ENCODE measurements at regions not wholly inside any gene's neighbourhood (a gene's known extent, or its start where the extent isn't known, plus 50 kb on each side); places are given as distances from the start of the nearest gene placed in this dataset.

DNA sequence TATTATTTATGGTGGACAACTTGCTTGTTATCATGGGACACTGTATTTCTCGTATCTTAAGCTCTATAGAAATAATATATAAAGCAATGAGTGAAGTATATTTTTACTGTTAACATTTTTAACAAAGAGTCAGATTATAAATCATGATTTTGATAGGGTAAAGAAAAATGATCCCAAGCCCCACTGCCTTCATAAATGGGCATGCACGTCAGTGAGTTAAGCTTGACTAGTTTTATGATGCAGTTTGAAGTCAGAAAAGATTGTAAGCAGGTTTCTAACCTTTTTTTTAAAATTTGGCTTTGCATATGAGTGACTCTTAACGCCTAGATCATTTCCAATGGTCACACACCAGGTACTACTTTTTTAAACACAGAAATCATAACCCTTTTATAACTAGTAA is 152.8 kb downstream of the GNAT3 start:
- in situ Hi-C loops (cut with MboI; ENCODE audit: low sequenced_read_pairs in 4 of 4) = no loop called here
- TF ChIP-seq, protein P1, sequence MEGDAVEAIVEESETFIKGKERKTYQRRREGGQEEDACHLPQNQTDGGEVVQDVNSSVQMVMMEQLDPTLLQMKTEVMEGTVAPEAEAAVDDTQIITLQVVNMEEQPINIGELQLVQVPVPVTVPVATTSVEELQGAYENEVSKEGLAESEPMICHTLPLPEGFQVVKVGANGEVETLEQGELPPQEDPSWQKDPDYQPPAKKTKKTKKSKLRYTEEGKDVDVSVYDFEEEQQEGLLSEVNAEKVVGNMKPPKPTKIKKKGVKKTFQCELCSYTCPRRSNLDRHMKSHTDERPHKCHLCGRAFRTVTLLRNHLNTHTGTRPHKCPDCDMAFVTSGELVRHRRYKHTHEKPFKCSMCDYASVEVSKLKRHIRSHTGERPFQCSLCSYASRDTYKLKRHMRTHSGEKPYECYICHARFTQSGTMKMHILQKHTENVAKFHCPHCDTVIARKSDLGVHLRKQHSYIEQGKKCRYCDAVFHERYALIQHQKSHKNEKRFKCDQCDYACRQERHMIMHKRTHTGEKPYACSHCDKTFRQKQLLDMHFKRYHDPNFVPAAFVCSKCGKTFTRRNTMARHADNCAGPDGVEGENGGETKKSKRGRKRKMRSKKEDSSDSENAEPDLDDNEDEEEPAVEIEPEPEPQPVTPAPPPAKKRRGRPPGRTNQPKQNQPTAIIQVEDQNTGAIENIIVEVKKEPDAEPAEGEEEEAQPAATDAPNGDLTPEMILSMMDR (IDR thresholded peaks at IDR 0.05 in 4 of 5, conservative IDR thresholded peaks at IDR 0.05 in 1 of 5) = no peak
- no peak for TF ChIP-seq POLR2A (IDR thresholded peaks at IDR 0.05)
- H3K27ac ChIP-seq = no peak overlapping the region
- intact Hi-C loops (cut with DNase I; ENCODE audit: low total_unique reads) = no loop called here
- no peaks in the 10 kb centered on the region for H3K36me3 ChIP-seq
- DNase-seq (no peak), ATAC-seq (no peak)
- no peak overlapping the region for H3K4me3 ChIP-seq
- no peaks in the 10 kb centered on the region for H3K4me1 ChIP-seq
- H3K27me3 ChIP-seq = no peaks in the 10 kb centered on the region
- H3K9me3 ChIP-seq = no peaks in the 10 kb centered on the region

DNA sequence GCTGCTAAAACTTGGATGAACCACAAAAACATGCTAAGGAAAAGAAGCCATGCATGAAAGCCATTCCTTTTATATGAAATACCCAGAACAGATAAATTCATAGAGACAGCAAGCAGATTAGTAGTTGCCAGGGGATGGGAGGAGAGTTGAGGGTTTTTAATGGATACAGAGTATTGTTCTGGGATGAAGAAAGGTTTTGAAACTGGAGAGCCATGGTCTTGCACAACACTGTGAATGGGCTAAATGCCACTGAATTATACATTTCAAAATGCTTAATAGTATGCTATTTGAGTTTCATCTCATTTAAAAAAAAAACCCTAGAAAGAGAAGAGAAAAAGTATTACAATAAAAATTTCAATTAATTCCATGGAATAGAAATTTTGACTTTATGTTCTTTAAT is 154.3 kb downstream of the GNAT3 start:
- DNase-seq (no peak), ATAC-seq (no peak)
- intact Hi-C loops (cut with DNase I; ENCODE audit: low total_unique reads) (no loop called here), in situ Hi-C loops (cut with MboI; ENCODE audit: low sequenced_read_pairs in 4 of 4) (no loop called here)
- TF ChIP-seq, protein P1 (IDR thresholded peaks at IDR 0.05 in 4 of 5, conservative IDR thresholded peaks at IDR 0.05 in 1 of 5) = no peak
- no peak for TF ChIP-seq POLR2A (IDR thresholded peaks at IDR 0.05)
- Histone ChIP-seq H3K9me3 (no peaks in the 10 kb centered on the region), H3K27me3 (no peaks in the 10 kb centered on the region), H3K36me3 (no peaks in the 10 kb centered on the region), H3K4me1 (no peaks in the 10 kb centered on the region), H3K27ac (no peak overlapping the region), H3K4me3 (no peak overlapping the region)

DNA sequence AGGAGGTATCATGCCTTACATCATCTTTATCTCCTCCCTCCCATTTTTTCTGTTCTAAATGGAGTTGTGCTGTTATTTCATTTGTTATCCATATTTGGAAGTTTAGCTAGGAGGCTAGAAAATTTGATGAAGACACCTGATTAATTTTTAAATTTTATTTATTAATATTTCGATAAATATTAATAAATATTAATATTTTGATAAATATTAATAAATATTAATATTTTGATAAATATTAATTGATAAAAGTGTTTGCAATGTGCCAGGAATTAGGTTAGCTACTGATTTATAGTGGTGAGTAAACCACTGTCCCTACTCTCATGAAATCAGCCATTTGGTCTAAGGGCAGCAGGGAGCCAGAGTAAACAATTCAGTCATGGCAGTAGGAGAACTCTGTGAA is 161.4 kb downstream of the GNAT3 start:
- ATAC-seq = no peak
- Histone ChIP-seq H3K4me1 (peaks cover 0 to 3% of the 10 kb centered on the region in 2 donors), H3K27ac (no peak overlapping the region), H3K36me3 (no peaks in the 10 kb centered on the region), H3K9me3 (no peaks in the 10 kb centered on the region), H3K27me3 (no peaks in the 10 kb centered on the region), H3K4me3 (no peak overlapping the region)
- in situ Hi-C loops (cut with MboI; ENCODE audit: low sequenced_read_pairs in 4 of 4) = no loop called here
- intact Hi-C loops (cut with DNase I; ENCODE audit: low total_unique reads) = no loop called here
- TF ChIP-seq POLR2A (IDR thresholded peaks at IDR 0.05) = no peak
- TF ChIP-seq, protein P1 (IDR thresholded peaks at IDR 0.05 in 4 of 5, conservative IDR thresholded peaks at IDR 0.05 in 1 of 5) = no peak
- no peak for DNase-seq

DNA sequence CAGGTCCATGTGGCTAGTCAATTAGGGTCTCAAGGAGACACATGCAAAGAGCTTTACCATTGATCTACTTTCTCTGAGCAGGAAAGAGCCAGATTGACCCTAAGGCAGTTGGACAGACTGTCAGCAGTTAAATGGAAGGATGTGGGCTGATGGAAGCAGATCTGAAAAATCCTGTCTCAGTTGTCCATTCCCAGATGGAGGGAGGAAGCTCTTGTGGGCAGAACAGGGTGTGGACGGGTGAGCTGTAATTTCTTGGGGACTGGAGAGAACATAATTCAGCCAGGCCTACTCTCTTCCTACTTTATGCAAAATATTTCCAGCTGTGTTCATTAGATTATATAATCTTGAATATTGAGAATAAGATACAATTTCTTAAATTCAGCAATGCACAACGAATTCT is 163.6 kb downstream of the GNAT3 start:
- H3K9me3 ChIP-seq = no peaks in the 10 kb centered on the region
- no peak for ATAC-seq
- TF ChIP-seq, protein P1 (IDR thresholded peaks at IDR 0.05 in 4 of 5, conservative IDR thresholded peaks at IDR 0.05 in 1 of 5) = no peak
- no peak for TF ChIP-seq POLR2A (IDR thresholded peaks at IDR 0.05)
- no peak overlapping the region for H3K4me3 ChIP-seq
- in situ Hi-C loops (cut with MboI; ENCODE audit: low sequenced_read_pairs in 4 of 4) (no loop called here), intact Hi-C loops (cut with DNase I; ENCODE audit: low total_unique reads) (no loop called here)
- no peaks in the 10 kb centered on the region for H3K36me3 ChIP-seq
- no peak overlapping the region for H3K27ac ChIP-seq
- DNase-seq = no peak
- H3K4me1 ChIP-seq = peaks cover 0 to 3% of the 10 kb centered on the region in 2 donors
- H3K27me3 ChIP-seq = no peaks in the 10 kb centered on the region

DNA sequence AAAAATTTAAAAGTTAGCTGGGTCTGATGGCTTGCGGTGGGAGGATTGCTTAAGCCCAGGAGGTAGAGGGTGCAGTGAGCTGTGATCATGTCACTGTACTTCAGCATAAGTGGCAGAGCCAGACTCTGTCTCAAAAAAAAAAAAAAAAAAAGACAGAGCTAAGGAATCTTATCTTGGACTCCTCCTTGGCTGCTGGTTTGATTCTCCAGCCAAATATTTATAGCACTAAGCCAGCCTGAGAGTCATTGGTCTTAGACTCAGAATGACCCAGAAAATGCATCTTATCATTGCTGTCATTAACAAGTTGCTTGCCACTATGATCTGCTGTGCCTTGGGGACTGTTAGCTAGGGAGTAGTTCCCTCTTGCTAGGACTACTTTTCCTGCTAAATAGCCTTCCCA is 164.7 kb downstream of the GNAT3 start:
- Histone ChIP-seq H3K27ac (no peak overlapping the region), H3K9me3 (no peaks in the 10 kb centered on the region), H3K36me3 (no peaks in the 10 kb centered on the region), H3K27me3 (no peaks in the 10 kb centered on the region), H3K4me1 (peaks cover 0 to 3% of the 10 kb centered on the region in 2 donors), H3K4me3 (no peak overlapping the region)
- ATAC-seq = no peak
- no peak for TF ChIP-seq POLR2A (IDR thresholded peaks at IDR 0.05)
- TF ChIP-seq, protein P1 (IDR thresholded peaks at IDR 0.05 in 4 of 5, conservative IDR thresholded peaks at IDR 0.05 in 1 of 5) = no peak
- no peak for DNase-seq
- in situ Hi-C loops (cut with MboI; ENCODE audit: low sequenced_read_pairs in 4 of 4) = no loop called here
- intact Hi-C loops (cut with DNase I; ENCODE audit: low total_unique reads) = no loop called here

Measured in gastrocnemius medialis (tissue), 4 donors.